Astrocyte of the spinal cord (primary cell): ENCODE measurements at regions not wholly inside any gene's neighbourhood (a gene's known extent, or its start where the extent isn't known, plus 50 kb on each side); places are given as distances from the start of the nearest gene placed in this dataset.

Experiments used
- DNase-seq: peaks from one replicate; pipeline ENCODE4 v3.0.0; 2011; ENCODE audit warnings: low read depth, low spot score
- H3K4me3 ChIP-seq: 2 replicates; pipeline ENCODE4 v1.5.1; 2011; ENCODE audit warnings: low read depth, mild to moderate bottlenecking, low read length, moderate library complexity
- in situ Hi-C: cut with HindIII; loops from 2 replicates; pipeline ENCODE4 v1.10.0; 2017; ENCODE audit warnings: low sequenced_read_pairs
- TF ChIP-seq, protein P1 (sequence below): IDR thresholded peaks from 2 replicates; pipeline ENCODE4 v1.5.1; 2012; ENCODE audit warnings: low read depth, mild to moderate bottlenecking, low read length, inconsistent platforms

DNA sequence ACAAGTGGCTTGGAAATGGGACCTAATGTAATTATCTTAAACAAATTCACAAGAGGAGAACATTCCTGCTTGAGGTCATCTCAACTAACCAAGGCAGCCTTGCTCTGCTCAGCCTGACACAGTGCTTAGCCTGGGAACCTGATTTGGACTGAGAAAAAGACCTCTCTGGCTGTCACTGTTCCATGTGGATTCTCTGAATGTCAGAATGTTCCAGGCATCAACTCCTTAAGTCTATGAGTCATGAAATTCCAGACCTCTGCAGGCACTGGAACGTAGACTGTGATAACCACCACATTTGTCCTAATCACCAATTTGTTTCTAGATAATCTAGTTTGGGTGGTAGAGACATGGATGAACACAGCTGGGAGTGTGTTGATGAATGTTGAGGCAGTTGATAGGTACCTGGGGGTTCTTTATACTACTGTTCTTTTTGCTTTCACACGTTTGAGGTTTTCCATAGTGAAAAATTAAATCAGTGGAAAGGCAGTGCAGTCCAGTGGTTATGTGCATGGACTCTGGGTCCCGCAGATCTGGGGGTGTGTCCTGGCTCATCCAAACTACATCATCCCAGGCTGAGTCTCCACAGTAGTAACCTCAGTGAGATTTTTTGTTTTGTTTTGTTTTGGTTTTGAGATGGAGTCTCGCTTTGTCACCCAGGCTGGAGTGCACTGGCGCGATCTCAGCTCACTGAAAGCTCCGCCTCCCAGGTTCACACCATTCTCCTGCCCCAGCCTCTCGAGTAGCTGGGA is 269.6 kb downstream of the MN1 start:
- TF ChIP-seq, protein P1, sequence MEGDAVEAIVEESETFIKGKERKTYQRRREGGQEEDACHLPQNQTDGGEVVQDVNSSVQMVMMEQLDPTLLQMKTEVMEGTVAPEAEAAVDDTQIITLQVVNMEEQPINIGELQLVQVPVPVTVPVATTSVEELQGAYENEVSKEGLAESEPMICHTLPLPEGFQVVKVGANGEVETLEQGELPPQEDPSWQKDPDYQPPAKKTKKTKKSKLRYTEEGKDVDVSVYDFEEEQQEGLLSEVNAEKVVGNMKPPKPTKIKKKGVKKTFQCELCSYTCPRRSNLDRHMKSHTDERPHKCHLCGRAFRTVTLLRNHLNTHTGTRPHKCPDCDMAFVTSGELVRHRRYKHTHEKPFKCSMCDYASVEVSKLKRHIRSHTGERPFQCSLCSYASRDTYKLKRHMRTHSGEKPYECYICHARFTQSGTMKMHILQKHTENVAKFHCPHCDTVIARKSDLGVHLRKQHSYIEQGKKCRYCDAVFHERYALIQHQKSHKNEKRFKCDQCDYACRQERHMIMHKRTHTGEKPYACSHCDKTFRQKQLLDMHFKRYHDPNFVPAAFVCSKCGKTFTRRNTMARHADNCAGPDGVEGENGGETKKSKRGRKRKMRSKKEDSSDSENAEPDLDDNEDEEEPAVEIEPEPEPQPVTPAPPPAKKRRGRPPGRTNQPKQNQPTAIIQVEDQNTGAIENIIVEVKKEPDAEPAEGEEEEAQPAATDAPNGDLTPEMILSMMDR: no peak
- no peak overlapping the region for H3K4me3 ChIP-seq
- in situ Hi-C loops: no loop called here
- DNase-seq: peak; percentile 79

DNA sequence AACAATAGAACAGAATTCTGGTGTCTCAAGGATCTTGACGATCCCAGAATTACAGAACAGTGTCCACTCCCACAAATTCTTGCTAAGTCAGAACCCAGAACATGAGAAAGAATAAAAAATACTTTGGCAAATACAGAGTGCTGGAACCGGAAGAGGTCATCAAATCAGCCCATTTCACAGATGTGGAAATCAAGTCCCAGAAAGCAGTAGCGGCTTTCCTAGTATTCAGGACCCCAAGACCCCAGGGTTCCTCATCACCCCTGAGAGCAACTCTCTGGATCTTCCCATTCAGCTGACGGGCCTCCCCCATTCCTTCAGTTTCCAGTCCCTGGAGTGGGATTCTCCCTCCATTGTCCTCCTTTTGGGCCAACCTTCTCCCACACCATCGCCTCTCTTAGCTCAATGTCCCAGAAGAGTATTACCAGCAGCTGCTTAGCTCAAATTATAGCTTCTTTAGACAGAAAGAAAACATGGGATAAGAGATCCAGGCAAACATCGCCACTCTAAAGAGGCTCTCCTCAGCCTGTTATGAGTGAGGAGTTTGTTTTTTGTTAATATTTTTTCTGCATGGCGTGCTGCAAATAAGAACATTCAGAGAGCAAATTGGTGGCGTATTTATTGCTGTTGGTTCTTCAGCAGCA is 268.3 kb downstream of the MN1 start:
- no peak overlapping the region for H3K4me3 ChIP-seq
- in situ Hi-C loops: no loop called here
- DNase-seq: no peak
- TF ChIP-seq, protein P1: no peak

GRCh38 chr22:27534720-27535125 is 266.8 kb downstream of the MN1 start:
- in situ Hi-C loops: no loop called here
- no peak overlapping the region for H3K4me3 ChIP-seq
- TF ChIP-seq, protein P1: no peak
- no peak for DNase-seq

DNA sequence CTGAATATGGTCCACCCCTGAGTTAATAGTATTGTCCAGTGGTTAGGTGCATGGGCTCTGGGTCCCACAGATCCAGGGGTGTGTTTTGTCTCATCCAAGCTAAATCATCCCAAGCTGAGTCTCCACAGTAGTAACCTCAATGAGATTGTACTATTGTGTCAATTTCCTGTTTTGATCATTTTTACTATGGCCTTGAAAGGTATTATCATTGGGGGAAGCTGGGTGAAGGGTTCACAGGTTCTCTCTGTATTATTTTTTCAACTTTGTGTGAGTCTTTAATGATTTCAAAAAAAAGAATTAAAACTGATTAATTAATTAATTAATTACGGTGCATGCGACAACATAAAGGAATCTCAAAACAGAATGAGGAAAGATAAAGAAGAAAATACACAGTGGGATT is 266.1 kb downstream of the MN1 start:
- in situ Hi-C loops: no loop called here
- no peak overlapping the region for H3K4me3 ChIP-seq
- DNase-seq: no peak
- TF ChIP-seq, protein P1: no peak

GRCh38 chr22:27537501-27537900 is 264.1 kb downstream of the MN1 start:
- no peak for DNase-seq
- H3K4me3 ChIP-seq: no peak overlapping the region
- in situ Hi-C loops: no loop called here
- TF ChIP-seq, protein P1: no peak

GRCh38 chr22:27538666-27539065 is 262.9 kb downstream of the MN1 start:
- in situ Hi-C loops: no loop called here

More at GRCh38 chr22:27538666-27539065, 262.9 kb downstream of the MN1 start:
- no peak overlapping the region for H3K4me3 ChIP-seq
- no peak for DNase-seq
- TF ChIP-seq, protein P1: no peak
